ENCODE measurements at regions not wholly inside any gene's neighbourhood (a gene's known extent, or its start where the extent isn't known, plus 50 kb on each side); places are given as distances from the start of the nearest gene placed in this dataset.

GRCh38 chr2:128782411-128783192, 463.9 kb upstream of the HS6ST1 start:
- no peaks in the 10 kb centered on the region for H3K36me3 ChIP-seq (replicated peaks)
- in situ Hi-C loops (cut with HindIII; ENCODE audit: low pct_ligation_motif_present, low sequenced_read_pairs) = no loop called here
- no peaks in the 10 kb centered on the region for H3K27me3 ChIP-seq (replicated peaks)
- no peak for DNase-seq
- H3K27ac ChIP-seq = no peak overlapping the region
- no peak overlapping the region for H3K4me3 ChIP-seq (ENCODE audit: low read depth, low read length)
- no peak for TF ChIP-seq CTCF (IDR thresholded peaks at IDR 0.05; ENCODE audit: low read depth, low read length, missing control alignments)

- Histone ChIP-seq H3K27ac (no peak overlapping the region), H3K4me3 (ENCODE audit: low read depth, low read length) (no peak overlapping the region), H3K27me3 (replicated peaks) (no peaks in the 10 kb centered on the region), H3K36me3 (replicated peaks) (no peaks in the 10 kb centered on the region)
- in situ Hi-C loops (cut with HindIII; ENCODE audit: low pct_ligation_motif_present, low sequenced_read_pairs) = no loop called here
- no peak for DNase-seq
- TF ChIP-seq CTCF (IDR thresholded peaks at IDR 0.05; ENCODE audit: low read depth, low read length, missing control alignments) = no peak
Measured at GRCh38 chr2:128783193-128783671, 464.6 kb upstream of the HS6ST1 start.

- TF ChIP-seq CTCF (IDR thresholded peaks at IDR 0.05; ENCODE audit: low read depth, low read length, missing control alignments) = no peak
- Histone ChIP-seq H3K27me3 (replicated peaks) (no peaks in the 10 kb centered on the region), H3K27ac (no peak overlapping the region), H3K36me3 (replicated peaks) (no peaks in the 10 kb centered on the region), H3K4me3 (ENCODE audit: low read depth, low read length) (no peak overlapping the region)
- no peak for DNase-seq
- in situ Hi-C loops (cut with HindIII; ENCODE audit: low pct_ligation_motif_present, low sequenced_read_pairs) = no loop called here
Measured at GRCh38 chr2:128783896-128784295, 465.2 kb upstream of the HS6ST1 start.

- TF ChIP-seq CTCF (IDR thresholded peaks at IDR 0.05; ENCODE audit: low read depth, low read length, missing control alignments) = no peak
- Histone ChIP-seq H3K27ac (no peak overlapping the region), H3K27me3 (replicated peaks) (no peaks in the 10 kb centered on the region), H3K36me3 (replicated peaks) (no peaks in the 10 kb centered on the region), H3K4me3 (ENCODE audit: low read depth, low read length) (no peak overlapping the region)
- in situ Hi-C loops (cut with HindIII; ENCODE audit: low pct_ligation_motif_present, low sequenced_read_pairs) = no loop called here
- no peak for DNase-seq
Measured at GRCh38 chr2:128784626-128785306, 466.1 kb upstream of the HS6ST1 start.

- no peak overlapping the region for H3K4me3 ChIP-seq (ENCODE audit: low read depth, low read length)
- no peaks in the 10 kb centered on the region for H3K27me3 ChIP-seq (replicated peaks)
- no peak overlapping the region for H3K27ac ChIP-seq
- TF ChIP-seq CTCF (IDR thresholded peaks at IDR 0.05; ENCODE audit: low read depth, low read length, missing control alignments) = no peak
- no peak for DNase-seq
- no peaks in the 10 kb centered on the region for H3K36me3 ChIP-seq (replicated peaks)
- in situ Hi-C loops (cut with HindIII; ENCODE audit: low pct_ligation_motif_present, low sequenced_read_pairs) = no loop called here
Measured at GRCh38 chr2:128786316-128786715, 467.6 kb upstream of the HS6ST1 start.

All from brain microvascular endothelial cell (primary cell).